HUES64 (cell line): ENCODE measurements at regions not wholly inside any gene's neighbourhood (a gene's known extent, or its start where the extent isn't known, plus 50 kb on each side); places are given as distances from the start of the nearest gene placed in this dataset.
A peak's percentile ranks its signal among the peaks of the same experiment; 100 is the strongest.

Source experiments
- H3K27ac ChIP-seq: 2 replicates; pipeline ENCODE4 v1.7.0; 2013; ENCODE audit warnings: low read depth, low read length, inconsistent platforms
- H3K27me3 ChIP-seq: 2 replicates; pipeline ENCODE4 v1.6.1; 2013; ENCODE audit warnings: mild to moderate bottlenecking, low read length; ENCODE audit not compliant: insufficient read depth
- H3K36me3 ChIP-seq: 2 replicates; pipeline ENCODE4 v1.6.1; 2013; ENCODE audit warnings: mild to moderate bottlenecking, low read length; ENCODE audit not compliant: insufficient read depth
- H3K4me1 ChIP-seq: 2 replicates; pipeline ENCODE4 v1.6.1; 2013; ENCODE audit warnings: mild to moderate bottlenecking, low read length, moderate library complexity; ENCODE audit not compliant: insufficient read depth
- H3K4me3 ChIP-seq: 2 replicates; pipeline ENCODE4 v1.5.1; 2013; ENCODE audit warnings: mild to moderate bottlenecking, low read length, moderate library complexity
- H3K9ac ChIP-seq: 2 replicates; pipeline ENCODE4 v1.6.1; 2013; ENCODE audit warnings: mild to moderate bottlenecking, low read depth, low read length
- H3K9me3 ChIP-seq: 2 replicates; pipeline ENCODE4 v1.6.1; 2013; ENCODE audit warnings: low read depth, low read length; ENCODE audit not compliant: insufficient read depth
- WGBS: fragments of 150-250, 120-280 bp; methylation state at CpG from one replicate; pipeline ENCODE4 v1.1.7; 2013; ENCODE audit warnings: missing lambda C conversion rate; 5-methylcytosine and 5-hydroxymethylcytosine counted together

- 74% methylated on average over 10 of the region's 10 CpGs for WGBS
Observed at GRCh38 chr4:15149234-15149838, 147.1 kb downstream of the CPEB2 start.

GRCh38 chr4:15149839-15150592 is 147.7 kb downstream of the CPEB2 start:
- 46% methylated on average over 9 of the region's 9 CpGs for WGBS
- Histone ChIP-seq H3K36me3 (no peaks in the 10 kb centered on the region), H3K4me1 (peaks cover 22% of the 10 kb centered on the region), H3K4me3 (no peak overlapping the region), H3K9me3 (no peaks in the 10 kb centered on the region), H3K27me3 (no peaks in the 10 kb centered on the region), H3K9ac (no peak overlapping the region; the same call in 1 of the 2 replicates), H3K27ac (peak overlapping the region; percentile 59; the same call in 1 of the 2 replicates)

More at GRCh38 chr4:15149234-15149838, 147.1 kb downstream of the CPEB2 start:
- Histone ChIP-seq H3K9ac (no peak overlapping the region; the same call in 1 of the 2 replicates), H3K4me3 (no peak overlapping the region), H3K27ac (peak overlapping the region; percentile 59; the same call in 1 of the 2 replicates), H3K36me3 (no peaks in the 10 kb centered on the region), H3K9me3 (no peaks in the 10 kb centered on the region), H3K4me1 (peaks cover 26% of the 10 kb centered on the region), H3K27me3 (no peaks in the 10 kb centered on the region)

- H3K27me3 ChIP-seq, result no peaks in the 10 kb centered on the region
- H3K9me3 ChIP-seq, result no peaks in the 10 kb centered on the region
- H3K4me1 ChIP-seq, result peaks cover 22% of the 10 kb centered on the region
- no peak overlapping the region for H3K4me3 ChIP-seq
- WGBS, result 91% methylated on average over 2 of the region's 2 CpGs
- no peak overlapping the region for H3K27ac ChIP-seq
- no peaks in the 10 kb centered on the region for H3K36me3 ChIP-seq
- H3K9ac ChIP-seq, result no peak overlapping the region
Observed at GRCh38 chr4:15150631-15151030, 148.3 kb downstream of the CPEB2 start.

GRCh38 chr4:15151033-15151432 is 148.8 kb downstream of the CPEB2 start:
- peaks cover 22% of the 10 kb centered on the region for H3K4me1 ChIP-seq
- H3K27ac ChIP-seq, result no peak overlapping the region
- no peak overlapping the region for H3K9ac ChIP-seq
- H3K4me3 ChIP-seq, result no peak overlapping the region
- no peaks in the 10 kb centered on the region for H3K36me3 ChIP-seq
- no peaks in the 10 kb centered on the region for H3K27me3 ChIP-seq
- H3K9me3 ChIP-seq, result no peaks in the 10 kb centered on the region
- WGBS, result 96% methylated on average over 1 of the region's 1 CpG

- 96% methylated on average over 2 of the region's 2 CpGs for WGBS
- no peaks in the 10 kb centered on the region for H3K36me3 ChIP-seq
- H3K27me3 ChIP-seq, result no peaks in the 10 kb centered on the region
- H3K9ac ChIP-seq, result no peak overlapping the region
- H3K27ac ChIP-seq, result no peak overlapping the region
- H3K4me3 ChIP-seq, result no peak overlapping the region
- H3K9me3 ChIP-seq, result no peaks in the 10 kb centered on the region
- peaks cover 22% of the 10 kb centered on the region for H3K4me1 ChIP-seq
Observed at GRCh38 chr4:15153662-15154061, 151.4 kb downstream of the CPEB2 start.

- Histone ChIP-seq H3K9ac (peak overlapping the region; percentile 49; the same call in 1 of the 2 replicates), H3K27ac (peak overlapping the region; percentile 82)
Observed at GRCh38 chr4:15158406-15159091, 156.3 kb downstream of the CPEB2 start.

GRCh38 chr4:15159477-15160019 is 157.3 kb downstream of the CPEB2 start:
- Histone ChIP-seq H3K36me3 (no peaks in the 10 kb centered on the region), H3K4me3 (no peak overlapping the region), H3K27me3 (peaks cover 4% of the 10 kb centered on the region; the same call in 1 of the 2 replicates), H3K9me3 (no peaks in the 10 kb centered on the region), H3K4me1 (peaks cover 46% of the 10 kb centered on the region), H3K9ac (no peak overlapping the region), H3K27ac (peak overlapping the region; percentile 82; the same call in 1 of the 2 replicates)
- WGBS, result 90% methylated on average over 3 of the region's 3 CpGs

More at GRCh38 chr4:15158406-15159091, 156.3 kb downstream of the CPEB2 start:
- WGBS, result 45% methylated on average over 9 of the region's 9 CpGs
- peaks cover 46% of the 10 kb centered on the region for H3K4me1 ChIP-seq
- no peak overlapping the region for H3K4me3 ChIP-seq
- H3K27me3 ChIP-seq, result peaks cover 4% of the 10 kb centered on the region; the same call in 1 of the 2 replicates
- no peaks in the 10 kb centered on the region for H3K9me3 ChIP-seq
- no peaks in the 10 kb centered on the region for H3K36me3 ChIP-seq

- Histone ChIP-seq H3K27ac (peak overlapping the region; percentile 80), H3K4me1 (peaks cover 46% of the 10 kb centered on the region), H3K36me3 (no peaks in the 10 kb centered on the region), H3K27me3 (peaks cover 4% of the 10 kb centered on the region; the same call in 1 of the 2 replicates), H3K9ac (no peak overlapping the region), H3K4me3 (no peak overlapping the region), H3K9me3 (no peaks in the 10 kb centered on the region)
- 71% methylated on average over 1 of the region's 1 CpG for WGBS
Observed at GRCh38 chr4:15161439-15161838, 159.2 kb downstream of the CPEB2 start.

GRCh38 chr4:15162046-15162445 is 159.8 kb downstream of the CPEB2 start:
- H3K9me3 ChIP-seq, result no peaks in the 10 kb centered on the region
- no peaks in the 10 kb centered on the region for H3K36me3 ChIP-seq
- H3K4me1 ChIP-seq, result peaks cover 46% of the 10 kb centered on the region
- no peak overlapping the region for H3K4me3 ChIP-seq
- H3K9ac ChIP-seq, result no peak overlapping the region
- 0% methylated on average over 1 of the region's 1 CpG for WGBS
- peak overlapping the region; percentile 80 for H3K27ac ChIP-seq
- H3K27me3 ChIP-seq, result peaks cover 4% of the 10 kb centered on the region; the same call in 1 of the 2 replicates

- Histone ChIP-seq H3K9me3 (no peaks in the 10 kb centered on the region), H3K4me1 (peaks cover 46% of the 10 kb centered on the region), H3K4me3 (no peak overlapping the region), H3K9ac (no peak overlapping the region), H3K36me3 (no peaks in the 10 kb centered on the region), H3K27me3 (peaks cover 4% of the 10 kb centered on the region; the same call in 1 of the 2 replicates), H3K27ac (peak overlapping the region; percentile 80)
- 67% methylated on average over 2 of the region's 2 CpGs for WGBS
Observed at GRCh38 chr4:15162465-15163283, 160.4 kb downstream of the CPEB2 start.
